ENCODE measurements at regions not wholly inside any gene's neighbourhood (a gene's known extent, or its start where the extent isn't known, plus 50 kb on each side); places are given as distances from the start of the nearest gene placed in this dataset.

DNA sequence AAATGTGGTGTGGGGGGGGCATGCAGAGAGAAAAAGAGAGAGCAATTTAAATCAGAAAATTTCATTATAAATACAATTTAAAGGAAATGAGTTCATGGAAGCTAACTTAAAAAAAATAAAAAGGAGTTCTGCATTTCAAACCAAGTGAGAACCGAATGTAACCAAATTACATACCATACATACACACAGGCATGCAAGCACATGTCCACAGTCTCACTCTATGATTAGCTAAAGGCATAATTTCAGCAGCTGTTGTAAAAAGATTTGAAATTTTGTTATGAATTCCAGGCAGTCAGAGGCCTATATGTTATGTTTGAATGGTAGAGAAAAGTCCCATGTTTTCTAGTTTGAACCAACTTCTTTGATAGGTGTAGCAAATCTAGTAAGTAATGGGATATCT lies 611.6 kb upstream of the ADGRL3 start:
- no peak for TF ChIP-seq CTCF (IDR thresholded peaks at IDR 0.05)
- TF ChIP-seq CREB1 (CRISPR knock-in tag; IDR thresholded peaks at IDR 0.05) = no peak
- TF ChIP-seq NFE2L1 (CRISPR knock-in tag; IDR thresholded peaks at IDR 0.05) = no peak
- TF ChIP-seq, protein P1, sequence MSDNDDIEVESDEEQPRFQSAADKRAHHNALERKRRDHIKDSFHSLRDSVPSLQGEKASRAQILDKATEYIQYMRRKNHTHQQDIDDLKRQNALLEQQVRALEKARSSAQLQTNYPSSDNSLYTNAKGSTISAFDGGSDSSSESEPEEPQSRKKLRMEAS (CRISPR knock-in tag; IDR thresholded peaks at IDR 0.05) = no peak
- no peak for TF ChIP-seq RELA (CRISPR knock-in tag; IDR thresholded peaks at IDR 0.05; ENCODE audit: borderline replicate concordance)
- TF ChIP-seq, protein P2, sequence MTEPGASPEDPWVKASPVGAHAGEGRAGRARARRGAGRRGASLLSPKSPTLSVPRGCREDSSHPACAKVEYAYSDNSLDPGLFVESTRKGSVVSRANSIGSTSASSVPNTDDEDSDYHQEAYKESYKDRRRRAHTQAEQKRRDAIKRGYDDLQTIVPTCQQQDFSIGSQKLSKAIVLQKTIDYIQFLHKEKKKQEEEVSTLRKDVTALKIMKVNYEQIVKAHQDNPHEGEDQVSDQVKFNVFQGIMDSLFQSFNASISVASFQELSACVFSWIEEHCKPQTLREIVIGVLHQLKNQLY (CRISPR knock-in tag; IDR thresholded peaks at IDR 0.05) = no peak

All from WTC11 (cell line).